Tongue (tissue), 1 donor: ENCODE measurements at regions not wholly inside any gene's neighbourhood (a gene's known extent, or its start where the extent isn't known, plus 50 kb on each side); places are given as distances from the start of the nearest gene placed in this dataset.

ENCODE experiments used
- DNase-seq: peaks from one replicate; pipeline ENCODE4 v3.0.0-alpha.2; 2015

DNA sequence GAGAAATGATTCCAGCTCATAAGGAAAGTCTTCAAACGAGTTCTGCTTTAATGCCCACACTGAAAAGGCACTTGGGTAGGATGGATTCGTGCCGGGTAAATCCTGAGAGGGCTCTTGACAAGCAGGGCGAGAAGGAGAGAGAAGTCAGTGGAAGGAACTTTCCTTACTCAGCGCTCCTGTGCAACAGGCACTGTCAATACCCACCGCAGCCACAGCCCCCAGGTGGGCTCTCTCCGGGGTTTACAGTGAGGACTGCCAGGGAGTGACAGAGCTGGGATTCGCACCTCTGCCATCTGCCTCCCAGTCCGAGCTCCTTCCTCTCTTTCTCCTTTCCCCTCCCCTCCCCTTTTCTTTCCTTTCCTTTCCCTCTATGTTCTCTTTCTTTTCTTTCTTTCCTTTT, 118.7 kb downstream of the BEGAIN start:
- DNase-seq = no peak

- DNase-seq = no peak
Measured at GRCh38 chr14:100469632-100470522, 117.3 kb downstream of the BEGAIN start.

GRCh38 chr14:100470523-100470897, 116.7 kb downstream of the BEGAIN start:
- DNase-seq = no peak

- peak; percentile 24 for DNase-seq
Measured at GRCh38 chr14:100471441-100472093, 115.7 kb downstream of the BEGAIN start.

DNA sequence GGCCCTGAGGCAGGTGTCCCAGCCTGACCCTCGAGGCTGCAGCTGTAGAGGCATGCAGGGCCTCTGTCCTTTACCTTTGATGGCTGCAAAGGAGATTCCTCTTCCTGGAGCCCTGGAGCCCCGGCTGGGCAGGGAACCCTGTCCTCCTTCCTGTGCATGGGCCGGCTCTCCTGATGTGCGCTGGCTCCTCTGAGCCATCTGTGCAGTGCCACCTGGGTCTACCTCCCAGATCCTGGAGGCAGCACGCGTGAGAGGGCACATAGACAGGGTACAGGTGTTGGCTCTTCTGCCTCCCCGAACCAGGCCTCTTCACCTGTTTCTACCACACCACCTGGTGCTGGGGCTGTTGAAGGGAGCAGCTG, 115.1 kb downstream of the BEGAIN start:
- no peak for DNase-seq

DNA sequence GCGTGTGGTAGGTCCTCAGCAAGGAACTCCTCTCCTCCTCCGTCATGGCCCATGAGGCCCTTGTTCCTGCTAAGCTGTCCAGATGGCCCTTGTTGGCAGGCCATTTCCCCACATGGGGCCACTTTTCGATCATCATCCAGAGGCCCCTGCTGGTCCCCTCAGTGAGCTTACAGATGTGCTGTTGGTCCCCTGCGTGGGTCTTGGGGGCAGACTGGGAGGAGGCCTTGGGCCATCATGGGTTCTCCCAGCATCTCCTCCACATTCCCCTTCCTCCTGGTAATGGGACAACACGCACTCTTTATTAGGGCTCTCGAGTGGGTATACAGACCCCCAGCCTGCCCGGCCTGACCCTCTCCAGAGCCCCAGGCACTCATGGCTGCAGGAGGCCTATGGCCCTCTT, 114.7 kb downstream of the BEGAIN start:
- no peak for DNase-seq

DNA sequence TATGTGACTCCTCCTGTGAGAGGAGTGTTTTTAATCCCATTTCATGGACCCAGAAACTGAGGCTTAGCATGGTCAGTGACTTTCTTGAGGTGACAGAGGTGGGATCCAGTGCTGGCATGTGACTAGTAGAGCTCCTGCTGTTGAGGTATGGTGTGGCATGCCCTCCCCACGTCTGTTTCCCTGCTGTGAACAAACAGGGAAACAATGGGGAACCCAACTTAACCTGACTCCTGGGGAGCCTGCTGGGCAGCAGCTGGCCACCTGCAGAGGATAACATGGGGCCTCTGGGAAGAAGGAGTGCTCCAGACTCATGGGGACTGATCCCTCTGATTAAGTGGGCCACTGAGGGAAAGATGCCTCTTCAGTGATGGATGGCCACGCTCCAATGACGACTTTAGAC, 114.0 kb downstream of the BEGAIN start:
- no peak for DNase-seq

- DNase-seq = no peak
Measured at GRCh38 chr14:100474196-100474595, 113.0 kb downstream of the BEGAIN start.

DNA sequence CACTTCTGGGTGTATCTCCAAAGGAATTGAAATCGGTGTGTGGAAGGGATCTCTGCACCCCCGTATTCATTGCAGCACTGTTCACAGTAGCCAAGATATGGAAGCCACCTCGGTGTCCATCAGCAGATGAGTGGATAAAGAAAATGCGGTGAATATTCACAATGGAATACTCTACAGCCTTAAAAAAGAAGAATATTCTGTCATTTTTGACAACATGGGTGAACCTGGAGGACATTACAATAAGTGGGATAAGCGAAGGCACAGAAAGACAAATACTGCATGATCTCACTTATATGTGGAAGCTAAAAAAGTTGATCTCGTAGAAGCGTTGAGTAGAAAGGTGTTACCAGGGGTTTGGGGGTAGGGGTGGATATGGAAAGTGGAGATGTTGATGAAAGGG, 111.9 kb downstream of the BEGAIN start:
- DNase-seq = no peak

- DNase-seq = no peak
Measured at GRCh38 chr14:100476012-100476822, 111.0 kb downstream of the BEGAIN start.

DNA sequence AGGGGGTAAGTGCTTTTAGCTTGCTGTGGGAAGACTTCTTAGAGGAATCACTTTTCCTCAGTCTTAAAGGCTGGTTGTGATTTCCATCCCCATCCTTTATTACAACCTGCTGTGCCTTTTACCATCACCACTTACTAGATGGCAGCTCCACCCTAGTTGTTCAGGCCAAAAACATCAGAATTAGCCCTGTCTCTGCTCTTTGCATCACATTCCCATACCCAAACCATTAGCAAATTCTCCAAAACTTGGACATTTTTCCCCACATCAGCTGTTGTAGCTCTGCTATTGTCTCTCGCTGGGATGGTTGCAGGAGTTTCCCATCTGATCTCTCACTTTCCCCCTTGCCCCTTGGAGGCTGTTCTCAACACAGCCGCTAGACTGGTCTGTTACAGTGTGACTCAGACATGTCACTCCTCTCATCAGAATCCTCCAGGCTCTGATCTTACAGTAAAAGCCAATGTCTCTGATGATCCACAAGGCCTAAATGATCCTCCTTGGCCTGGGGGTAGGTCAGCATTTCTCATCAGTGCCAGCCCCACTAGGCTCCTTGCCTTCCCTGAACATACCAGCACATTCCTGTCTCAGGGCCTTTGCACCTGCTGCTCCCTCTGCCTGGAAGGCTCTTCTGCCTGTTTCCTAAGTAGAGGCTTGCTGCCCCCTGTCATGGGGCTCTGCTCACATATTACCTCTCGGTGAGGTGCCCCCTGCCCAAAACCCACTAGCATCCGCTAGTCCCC, 102.5 kb downstream of the BEGAIN start:
- peak; percentile 23 for DNase-seq

DNA sequence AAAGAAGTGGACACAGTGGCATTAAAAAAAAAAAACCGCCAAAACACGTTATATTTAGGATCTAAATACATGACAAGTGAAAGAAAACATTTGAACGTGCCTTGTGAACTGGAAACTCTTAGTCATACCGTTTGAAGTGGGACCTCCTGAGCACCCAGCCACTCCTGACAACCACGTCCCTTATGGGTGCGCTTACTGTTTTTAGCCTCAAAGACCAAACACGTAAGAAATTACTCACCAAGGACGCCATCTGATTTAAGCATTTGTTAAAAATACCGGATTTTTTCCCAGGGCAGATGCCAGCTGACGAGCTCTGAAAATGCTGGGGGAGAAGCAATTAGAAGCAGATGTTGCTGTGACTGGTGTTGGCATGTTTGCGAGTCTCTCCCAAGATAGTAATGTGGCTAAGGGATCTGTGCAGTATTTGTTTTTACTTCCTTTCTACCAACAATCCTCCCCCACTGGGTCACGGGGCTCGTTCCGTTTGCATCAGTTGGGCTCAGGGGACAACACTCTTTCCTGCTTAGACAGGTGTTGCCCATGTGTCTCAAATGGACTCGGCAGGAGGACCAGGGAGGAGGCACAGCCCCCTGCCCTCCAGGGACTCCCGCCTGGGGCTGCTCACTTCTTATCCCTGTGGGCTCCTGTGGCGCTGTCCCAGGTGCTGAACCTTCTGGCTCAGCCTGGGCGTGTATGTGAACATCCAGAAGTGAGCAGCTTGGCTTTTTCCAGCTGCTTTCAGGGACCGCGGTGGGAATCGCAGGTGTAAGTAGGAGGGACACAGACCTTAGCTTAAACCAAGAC, 101.0 kb downstream of the BEGAIN start:
- DNase-seq = peak; percentile 93
